HCT116 (cell line): ENCODE measurements at regions not wholly inside any gene's neighbourhood (a gene's known extent, or its start where the extent isn't known, plus 50 kb on each side); places are given as distances from the start of the nearest gene placed in this dataset.

ENCODE experiments used
- ATAC-seq: fragments of 200-7000 bp; cut with Tn5 transposase; 2 replicates; pipeline ENCODE4 v1.9.1; 2020; ENCODE audit warnings: mild to moderate bottlenecking, moderate library complexity
- BruUV-seq: library from RNA; stranded (reverse); fragments of 400-500 nt; replicated peaks from 2 replicates; lab custom pipeline; 2021; lab: Mats Ljungman, UMichigan
- CTCF ChIA-PET: fragments of 300-600 bp; sonication (Branson Sonifier 250); formaldehyde crosslinking; loops from one replicate; lab custom pipeline; 2021; ENCODE audit warnings: antibody characterized with exemption; lab: Charles Lee
- POLR2A ChIA-PET: fragments of 300-600, 350-600 bp; sonication (Branson Sonifier 250); formaldehyde crosslinking; loops from one replicate; lab custom pipeline; 2021; ENCODE audit warnings: antibody characterized with exemption; lab: Charles Lee
- RAD21 ChIA-PET, 2 experiments: fragments of 300-600 bp; sonication (Branson Sonifier 250); formaldehyde crosslinking; loops; one replicate each; lab custom pipeline; 2023; ENCODE audit warnings: low total read pairs in 2 of 2; ENCODE audit not compliant: uncharacterized antibody in 2 of 2, unreplicated experiment in 2 of 2, low non-redundant PET in 1 of 2; lab: Charles Lee
- DNase-seq: peaks from one replicate; pipeline ENCODE4 v3.0.0-alpha.2; 2010; ENCODE audit warnings: low read depth, low spot score
- H2AFZ ChIP-seq: fragments of 200-600 bp; shearing (Covaris generic), sonication (generic); 2 replicates; pipeline ENCODE4 v1.6.1; 2017; ENCODE audit warnings: low read depth, mixed run types, mixed read lengths, antibody characterized with exemption, low read length; ENCODE audit not compliant: poor library complexity, severe bottlenecking
- H3K27ac ChIP-seq: 2 replicates; pipeline ENCODE4 v1.5.1; 2012; ENCODE audit warnings: low read depth, low read length
- H3K27me3 ChIP-seq: fragments of 200-600 bp; sonication (generic); 2 replicates; pipeline ENCODE4 v1.6.1; 2016; ENCODE audit warnings: mixed run types, low read length, mixed read lengths; ENCODE audit not compliant: insufficient read depth
- H3K36me3 ChIP-seq, 2 experiments: fragments of 200-500 bp in 1 of 2; fragments of 200-600 bp in 1 of 2; sonication (Bioruptor generic) in 1 of 2; sonication (generic) in 1 of 2; 2 replicates each; pipeline versions ENCODE4 v1.5.1 to v1.6.1; 2014 to 2016; ENCODE audit warnings: low read length in 2 of 2, inconsistent platforms in 1 of 2, mixed read lengths in 1 of 2, mixed run types in 1 of 2; ENCODE audit not compliant: insufficient read depth in 2 of 2, control insufficient read depth in 1 of 2
- H3K4me1 ChIP-seq, 2 experiments: fragments of 200-600 bp in 1 of 2; sonication (generic) in 1 of 2; 2 replicates each; pipeline versions ENCODE4 v1.5.1 to v1.6.1; 2012 to 2017; ENCODE audit warnings: low read length in 2 of 2, inconsistent platforms in 1 of 2, mild to moderate bottlenecking in 1 of 2, mixed read lengths in 1 of 2, mixed run types in 1 of 2, moderate library complexity in 1 of 2; ENCODE audit not compliant: insufficient read depth in 2 of 2, control insufficient read depth in 1 of 2
- H3K4me2 ChIP-seq: fragments of 200-600 bp; sonication (generic); 2 replicates; pipeline ENCODE4 v1.6.1; 2017; ENCODE audit warnings: mixed run types, low read length, mixed read lengths
- H3K4me3 ChIP-seq, 2 experiments: fragments of 200-600 bp in 1 of 2; sonication (generic) in 1 of 2; replicated peaks in 1 of 2; 2 replicates each; pipeline ENCODE4 v1.5.1; 2011 to 2016; ENCODE audit warnings: low read length in 2 of 2, control low read depth in 1 of 2, low read depth in 1 of 2, mild to moderate bottlenecking in 1 of 2, mixed read lengths in 1 of 2, mixed run types in 1 of 2
- H3K79me2 ChIP-seq: fragments of 200-600 bp; sonication (generic); 2 replicates; pipeline ENCODE4 v1.6.1; 2017; ENCODE audit warnings: mild to moderate bottlenecking, mixed run types, low read length, moderate library complexity, mixed read lengths; ENCODE audit not compliant: insufficient read depth
- H3K9ac ChIP-seq: fragments of 200-600 bp; sonication (generic); 2 replicates; pipeline ENCODE4 v1.6.1; 2016; ENCODE audit warnings: low read length, mixed read lengths
- H3K9me2 ChIP-seq: fragments of 200-600 bp; sonication (generic), shearing (Covaris generic); 2 replicates; pipeline ENCODE4 v1.6.1; 2017; ENCODE audit warnings: mixed run types, mild to moderate bottlenecking, moderate library complexity; ENCODE audit not compliant: insufficient read depth
- H3K9me3 ChIP-seq, 2 experiments: fragments of 200-500 bp in 1 of 2; fragments of 200-600 bp in 1 of 2; sonication (Bioruptor generic) in 1 of 2; sonication (generic) in 1 of 2; 2 replicates each; pipeline ENCODE4 v1.6.1; 2014 to 2017; ENCODE audit warnings: low read length in 2 of 2, mixed read lengths in 2 of 2, inconsistent platforms in 1 of 2, low read depth in 1 of 2, mild to moderate bottlenecking in 1 of 2, mixed run types in 1 of 2, moderate library complexity in 1 of 2; ENCODE audit not compliant: control insufficient read depth in 1 of 2, insufficient read depth in 1 of 2
- H4K20me1 ChIP-seq: fragments of 200-600 bp; sonication (generic), shearing (Covaris generic); 2 replicates; pipeline ENCODE4 v1.6.1; 2017; ENCODE audit warnings: mixed run types, mild to moderate bottlenecking, moderate library complexity; ENCODE audit not compliant: insufficient read depth
- CBX3 ChIP-seq: IDR thresholded peaks from 2 replicates; pipeline ENCODE4 v1.6.1; 2012; ENCODE audit warnings: low read depth
- ELF1 ChIP-seq: IDR thresholded peaks from 2 replicates; pipeline ENCODE4 v1.6.1; 2012; ENCODE audit warnings: low read depth, borderline replicate concordance
- EZH2 ChIP-seq: fragments of 200-600 bp; sonication (generic); IDR thresholded peaks from 2 replicates; pipeline ENCODE4 v1.6.1; 2017; ENCODE audit warnings: antibody characterized with exemption, mixed run types
- EZH2phosphoT487 ChIP-seq: fragments of 200-600 bp; IDR thresholded peaks from 2 replicates; pipeline ENCODE4 v1.6.1; 2018; ENCODE audit warnings: antibody characterized with exemption, borderline replicate concordance
- FOSL1 ChIP-seq: IDR thresholded peaks from 2 replicates; pipeline ENCODE4 v1.6.1; 2012; ENCODE audit warnings: low read depth
- JUND ChIP-seq: IDR thresholded peaks from 2 replicates; pipeline ENCODE4 v1.6.1; 2012
- POLR2A ChIP-seq: IDR thresholded peaks from 2 replicates; pipeline ENCODE4 v1.7.0; 2011; ENCODE audit warnings: borderline replicate concordance; ENCODE audit not compliant: insufficient read depth, insufficient read length; ENCODE audit errors: extremely low read depth
- POLR2AphosphoS5 ChIP-seq: IDR thresholded peaks from 2 replicates; pipeline ENCODE4 v1.6.1; 2011; ENCODE audit warnings: mild to moderate bottlenecking, low read depth, low read length, moderate library complexity
- RAD21 ChIP-seq: IDR thresholded peaks from 2 replicates; pipeline ENCODE4 v1.6.1; 2012; ENCODE audit warnings: low read depth, mild to moderate bottlenecking
- SP1 ChIP-seq: IDR thresholded peaks from 2 replicates; pipeline ENCODE4 v1.6.1; 2012; ENCODE audit warnings: low read depth
- SRF ChIP-seq: IDR thresholded peaks from 2 replicates; pipeline ENCODE4 v1.6.1; 2012; ENCODE audit warnings: low read depth
- TCF7L2 ChIP-seq: IDR thresholded peaks from 2 replicates; pipeline ENCODE4 v1.7.0; 2011; ENCODE audit warnings: borderline replicate concordance, inconsistent platforms; ENCODE audit not compliant: insufficient read depth, insufficient read length; ENCODE audit errors: extremely low read depth
- YY1 ChIP-seq: IDR thresholded peaks from 2 replicates; pipeline ENCODE4 v1.6.1; 2011; ENCODE audit warnings: low read length, low read depth, moderate library complexity, mild to moderate bottlenecking; ENCODE audit not compliant: insufficient replicate concordance; ENCODE audit errors: extremely low read depth
- ZNF274 ChIP-seq: fragments of 200-500 bp; sonication (Bioruptor generic); IDR thresholded peaks from 2 replicates; pipeline ENCODE4 v1.6.1; 2014; ENCODE audit warnings: mild to moderate bottlenecking, low read depth, low read length, inconsistent platforms
- intact Hi-C: fragments of 100-400 bp; cut with micrococcal nuclease; formaldehyde crosslinking; loops from 2 replicates; pipeline ENCODE4 v1.10.0; 2022
- TF ChIP-seq, protein P1 (sequence below): IDR thresholded peaks from 2 replicates; pipeline ENCODE4 v1.6.1; 2012
- TF ChIP-seq, protein P2 (sequence below), 3 experiments: fragments of 200-600 bp in 1 of 3; sonication (generic) in 1 of 3; IDR thresholded peaks in 2 of 3; conservative IDR thresholded peaks in 1 of 3; 2 replicates each; pipeline ENCODE4 v1.5.1; 2012 to 2017; ENCODE audit warnings: low read depth in 2 of 3, low read length in 2 of 3, antibody characterized with exemption in 1 of 3, borderline replicate concordance in 1 of 3, control low read depth in 1 of 3, mild to moderate bottlenecking in 1 of 3, mixed read lengths in 1 of 3, mixed run types in 1 of 3, moderate library complexity in 1 of 3; ENCODE audit not compliant: insufficient read depth in 1 of 3
- TF ChIP-seq, protein P3 (sequence below): IDR thresholded peaks from 2 replicates; pipeline ENCODE4 v1.6.1; 2011; ENCODE audit warnings: mild to moderate bottlenecking, low read length, moderate library complexity; ENCODE audit not compliant: insufficient replicate concordance; ENCODE audit errors: extremely low read depth
- TF ChIP-seq, protein P4 (sequence below): IDR thresholded peaks from 2 replicates; pipeline ENCODE4 v1.6.1; 2012; ENCODE audit warnings: low read depth
- TF ChIP-seq, protein P5 (sequence below): IDR thresholded peaks from 2 replicates; pipeline ENCODE4 v1.6.1; 2012

DNA sequence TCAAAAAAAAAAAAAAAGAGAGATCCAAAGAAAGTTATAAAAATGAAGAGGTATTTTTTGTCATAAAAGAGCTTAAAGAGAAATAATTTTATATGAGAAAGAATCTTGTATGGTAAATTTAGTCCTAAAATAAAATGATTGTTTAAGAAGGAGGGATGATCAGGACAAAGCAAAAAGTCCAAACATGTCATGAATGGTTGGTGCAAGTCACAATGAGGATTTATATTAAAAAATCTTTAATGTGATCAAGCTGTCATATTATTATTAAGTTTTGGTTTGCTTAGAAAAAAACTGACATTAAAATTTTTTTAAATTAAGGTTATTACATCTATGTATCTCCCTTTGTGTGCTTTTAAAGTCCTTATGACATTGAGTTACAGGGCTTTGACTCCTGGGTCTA, 220.4 kb downstream of the TMEM26 start:
- H3K4me2 ChIP-seq, result no peak overlapping the region
- no peak overlapping the region for H3K9ac ChIP-seq
- H4K20me1 ChIP-seq, result no peaks in the 10 kb centered on the region
- BruUV-seq, result no TSS peak
- no peak for DNase-seq
- ChIA-PET RAD21 (no interaction called here), POLR2A (no interaction called here), CTCF (no interaction called here)
- H2AFZ ChIP-seq, result no peak overlapping the region
- no peaks in the 10 kb centered on the region for H3K9me2 ChIP-seq
- no peak overlapping the region for H3K27ac ChIP-seq
- no peak for ATAC-seq
- no peaks in the 10 kb centered on the region for H3K27me3 ChIP-seq
- intact Hi-C loops, result no loop called here
- H3K36me3 ChIP-seq, result no peaks in the 10 kb centered on the region
- no peaks in the 10 kb centered on the region; a peak in 1 of 4 replicates for H3K9me3 ChIP-seq
- H3K4me3 ChIP-seq, result no peak overlapping the region
- H3K4me1 ChIP-seq, result no peaks in the 10 kb centered on the region
- TF ChIP-seq POLR2A (no peak), POLR2AphosphoS5 (no peak), TCF7L2 (no peak), EZH2 (no peak), ZNF274 (no peak), FOSL1 (no peak), SRF (no peak), RAD21 (no peak), SP1 (no peak), YY1 (no peak), ELF1 (no peak), CBX3 (no peak), EZH2phosphoT487 (no peak), JUND (no peak)
- TF ChIP-seq, protein P1, sequence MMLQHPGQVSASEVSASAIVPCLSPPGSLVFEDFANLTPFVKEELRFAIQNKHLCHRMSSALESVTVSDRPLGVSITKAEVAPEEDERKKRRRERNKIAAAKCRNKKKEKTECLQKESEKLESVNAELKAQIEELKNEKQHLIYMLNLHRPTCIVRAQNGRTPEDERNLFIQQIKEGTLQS, result no peak
- TF ChIP-seq, protein P2, sequence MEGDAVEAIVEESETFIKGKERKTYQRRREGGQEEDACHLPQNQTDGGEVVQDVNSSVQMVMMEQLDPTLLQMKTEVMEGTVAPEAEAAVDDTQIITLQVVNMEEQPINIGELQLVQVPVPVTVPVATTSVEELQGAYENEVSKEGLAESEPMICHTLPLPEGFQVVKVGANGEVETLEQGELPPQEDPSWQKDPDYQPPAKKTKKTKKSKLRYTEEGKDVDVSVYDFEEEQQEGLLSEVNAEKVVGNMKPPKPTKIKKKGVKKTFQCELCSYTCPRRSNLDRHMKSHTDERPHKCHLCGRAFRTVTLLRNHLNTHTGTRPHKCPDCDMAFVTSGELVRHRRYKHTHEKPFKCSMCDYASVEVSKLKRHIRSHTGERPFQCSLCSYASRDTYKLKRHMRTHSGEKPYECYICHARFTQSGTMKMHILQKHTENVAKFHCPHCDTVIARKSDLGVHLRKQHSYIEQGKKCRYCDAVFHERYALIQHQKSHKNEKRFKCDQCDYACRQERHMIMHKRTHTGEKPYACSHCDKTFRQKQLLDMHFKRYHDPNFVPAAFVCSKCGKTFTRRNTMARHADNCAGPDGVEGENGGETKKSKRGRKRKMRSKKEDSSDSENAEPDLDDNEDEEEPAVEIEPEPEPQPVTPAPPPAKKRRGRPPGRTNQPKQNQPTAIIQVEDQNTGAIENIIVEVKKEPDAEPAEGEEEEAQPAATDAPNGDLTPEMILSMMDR (IDR thresholded peaks at IDR 0.05 in 2 of 3, conservative IDR thresholded peaks at IDR 0.05 in 1 of 3; ENCODE audit: borderline replicate concordance in 1 of 3, insufficient read depth in 1 of 3, low read depth in 2 of 3, low read length in 2 of 3), result no peak
- TF ChIP-seq, protein P3, sequence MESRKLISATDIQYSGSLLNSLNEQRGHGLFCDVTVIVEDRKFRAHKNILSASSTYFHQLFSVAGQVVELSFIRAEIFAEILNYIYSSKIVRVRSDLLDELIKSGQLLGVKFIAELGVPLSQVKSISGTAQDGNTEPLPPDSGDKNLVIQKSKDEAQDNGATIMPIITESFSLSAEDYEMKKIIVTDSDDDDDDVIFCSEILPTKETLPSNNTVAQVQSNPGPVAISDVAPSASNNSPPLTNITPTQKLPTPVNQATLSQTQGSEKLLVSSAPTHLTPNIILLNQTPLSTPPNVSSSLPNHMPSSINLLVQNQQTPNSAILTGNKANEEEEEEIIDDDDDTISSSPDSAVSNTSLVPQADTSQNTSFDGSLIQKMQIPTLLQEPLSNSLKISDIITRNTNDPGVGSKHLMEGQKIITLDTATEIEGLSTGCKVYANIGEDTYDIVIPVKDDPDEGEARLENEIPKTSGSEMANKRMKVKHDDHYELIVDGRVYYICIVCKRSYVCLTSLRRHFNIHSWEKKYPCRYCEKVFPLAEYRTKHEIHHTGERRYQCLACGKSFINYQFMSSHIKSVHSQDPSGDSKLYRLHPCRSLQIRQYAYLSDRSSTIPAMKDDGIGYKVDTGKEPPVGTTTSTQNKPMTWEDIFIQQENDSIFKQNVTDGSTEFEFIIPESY, result no peak
- TF ChIP-seq, protein P4, sequence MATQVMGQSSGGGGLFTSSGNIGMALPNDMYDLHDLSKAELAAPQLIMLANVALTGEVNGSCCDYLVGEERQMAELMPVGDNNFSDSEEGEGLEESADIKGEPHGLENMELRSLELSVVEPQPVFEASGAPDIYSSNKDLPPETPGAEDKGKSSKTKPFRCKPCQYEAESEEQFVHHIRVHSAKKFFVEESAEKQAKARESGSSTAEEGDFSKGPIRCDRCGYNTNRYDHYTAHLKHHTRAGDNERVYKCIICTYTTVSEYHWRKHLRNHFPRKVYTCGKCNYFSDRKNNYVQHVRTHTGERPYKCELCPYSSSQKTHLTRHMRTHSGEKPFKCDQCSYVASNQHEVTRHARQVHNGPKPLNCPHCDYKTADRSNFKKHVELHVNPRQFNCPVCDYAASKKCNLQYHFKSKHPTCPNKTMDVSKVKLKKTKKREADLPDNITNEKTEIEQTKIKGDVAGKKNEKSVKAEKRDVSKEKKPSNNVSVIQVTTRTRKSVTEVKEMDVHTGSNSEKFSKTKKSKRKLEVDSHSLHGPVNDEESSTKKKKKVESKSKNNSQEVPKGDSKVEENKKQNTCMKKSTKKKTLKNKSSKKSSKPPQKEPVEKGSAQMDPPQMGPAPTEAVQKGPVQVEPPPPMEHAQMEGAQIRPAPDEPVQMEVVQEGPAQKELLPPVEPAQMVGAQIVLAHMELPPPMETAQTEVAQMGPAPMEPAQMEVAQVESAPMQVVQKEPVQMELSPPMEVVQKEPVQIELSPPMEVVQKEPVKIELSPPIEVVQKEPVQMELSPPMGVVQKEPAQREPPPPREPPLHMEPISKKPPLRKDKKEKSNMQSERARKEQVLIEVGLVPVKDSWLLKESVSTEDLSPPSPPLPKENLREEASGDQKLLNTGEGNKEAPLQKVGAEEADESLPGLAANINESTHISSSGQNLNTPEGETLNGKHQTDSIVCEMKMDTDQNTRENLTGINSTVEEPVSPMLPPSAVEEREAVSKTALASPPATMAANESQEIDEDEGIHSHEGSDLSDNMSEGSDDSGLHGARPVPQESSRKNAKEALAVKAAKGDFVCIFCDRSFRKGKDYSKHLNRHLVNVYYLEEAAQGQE, result no peak
- TF ChIP-seq, protein P5, sequence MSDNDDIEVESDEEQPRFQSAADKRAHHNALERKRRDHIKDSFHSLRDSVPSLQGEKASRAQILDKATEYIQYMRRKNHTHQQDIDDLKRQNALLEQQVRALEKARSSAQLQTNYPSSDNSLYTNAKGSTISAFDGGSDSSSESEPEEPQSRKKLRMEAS, result no peak
- H3K79me2 ChIP-seq, result no peaks in the 10 kb centered on the region
